Endodermal cell (in vitro differentiated cells): ENCODE measurements at regions not wholly inside any gene's neighbourhood (a gene's known extent, or its start where the extent isn't known, plus 50 kb on each side); places are given as distances from the start of the nearest gene placed in this dataset.

Experiments
- DNase-seq: peaks from one replicate; pipeline ENCODE4 v3.0.0-alpha.2; 2017
- H3K27ac ChIP-seq: 2 replicates; pipeline ENCODE4 v1.5.1; 2013; ENCODE audit warnings: mild to moderate bottlenecking, low read depth, low read length, moderate library complexity
- H3K27me3 ChIP-seq: 2 replicates; pipeline ENCODE4 v1.6.1; 2013; ENCODE audit warnings: mild to moderate bottlenecking, low read length, moderate library complexity; ENCODE audit not compliant: insufficient read depth, control insufficient read depth, poor library complexity, severe bottlenecking
- H3K36me3 ChIP-seq: 2 replicates; pipeline ENCODE4 v1.7.0; 2013; ENCODE audit warnings: mild to moderate bottlenecking, low read length, moderate library complexity; ENCODE audit not compliant: control insufficient read depth, insufficient read depth
- H3K4me1 ChIP-seq: one replicate; pipeline ENCODE4 v1.7.0; 2013; ENCODE audit warnings: low read length; ENCODE audit not compliant: control insufficient read depth, insufficient read depth
- H3K4me3 ChIP-seq: 2 replicates; pipeline ENCODE4 v1.5.1; 2013; ENCODE audit warnings: mild to moderate bottlenecking, low read length, moderate library complexity
- H3K9ac ChIP-seq: 2 replicates; pipeline ENCODE4 v1.6.1; 2013; ENCODE audit warnings: mild to moderate bottlenecking, low read length, moderate library complexity; ENCODE audit not compliant: poor library complexity, severe bottlenecking; ENCODE audit errors: extremely low read depth
- H3K9me3 ChIP-seq: 2 replicates; pipeline ENCODE4 v1.6.1; 2013; ENCODE audit warnings: mild to moderate bottlenecking, low read length, moderate library complexity; ENCODE audit not compliant: control insufficient read depth
- H3K27ac Mint-ChIP-seq: 2 replicates; pipeline ENCODE4 v1.8.0; 2020; ENCODE audit warnings: mixed read lengths
- H3K27me3 Mint-ChIP-seq: 2 replicates; pipeline ENCODE4 v1.8.0; 2021; ENCODE audit warnings: mild to moderate bottlenecking, mixed read lengths; ENCODE audit not compliant: insufficient read depth
- H3K36me3 Mint-ChIP-seq: 2 replicates; pipeline ENCODE4 v1.8.0; 2020; ENCODE audit warnings: low read depth, mixed read lengths
- H3K4me1 Mint-ChIP-seq: 2 replicates; pipeline ENCODE4 v1.8.0; 2020; ENCODE audit warnings: mixed read lengths
- H3K4me3 Mint-ChIP-seq: 2 replicates; pipeline ENCODE4 v1.8.0; 2020; ENCODE audit warnings: mild to moderate bottlenecking, moderate library complexity, mixed read lengths
- H3K9me3 Mint-ChIP-seq: 2 replicates; pipeline ENCODE4 v1.8.0; 2020; ENCODE audit warnings: mild to moderate bottlenecking, mixed read lengths
- CTCF ChIP-seq: fragments of 200-600 bp; sonication (generic); conservative IDR thresholded peaks from 2 replicates; pipeline ENCODE4 v1.5.0; 2021; ENCODE audit warnings: antibody characterized with exemption, mild to moderate bottlenecking
- WGBS, 2 experiments: methylation state at CpG; one replicate each; pipeline versions ENCODE4 v1.1.5 to v1.1.7; 2013; ENCODE audit warnings: missing lambda C conversion rate in 2 of 2, mixed read lengths in 1 of 2; ENCODE audit not compliant: insufficient coverage in 1 of 2, insufficient read length in 1 of 2; 5-methylcytosine and 5-hydroxymethylcytosine counted together

- H3K9me3 ChIP-seq = no peaks in the 10 kb centered on the region
- WGBS, 2 experiments = 86 to 90% methylated on average over 4 to 5 of the region's 5 CpGs
- no peak overlapping the region for H3K27ac ChIP-seq
- no peaks in the 10 kb centered on the region for H3K27me3 ChIP-seq
- no peak for DNase-seq
- Mint-ChIP-seq H3K27me3 (no peaks in the 10 kb centered on the region), H3K4me3 (no peak overlapping the region), H3K9me3 (no peaks in the 10 kb centered on the region), H3K36me3 (no peaks in the 10 kb centered on the region), H3K4me1 (no peaks in the 10 kb centered on the region), H3K27ac (no peak overlapping the region)
- H3K9ac ChIP-seq = no peak overlapping the region
- H3K4me3 ChIP-seq = no peak overlapping the region
- no peaks in the 10 kb centered on the region for H3K4me1 ChIP-seq
- H3K36me3 ChIP-seq = no peaks in the 10 kb centered on the region
- no peak for TF ChIP-seq CTCF
Observed at GRCh38 chr22:19590696-19591095, 66.5 kb upstream of the CLDN5 start.

DNA sequence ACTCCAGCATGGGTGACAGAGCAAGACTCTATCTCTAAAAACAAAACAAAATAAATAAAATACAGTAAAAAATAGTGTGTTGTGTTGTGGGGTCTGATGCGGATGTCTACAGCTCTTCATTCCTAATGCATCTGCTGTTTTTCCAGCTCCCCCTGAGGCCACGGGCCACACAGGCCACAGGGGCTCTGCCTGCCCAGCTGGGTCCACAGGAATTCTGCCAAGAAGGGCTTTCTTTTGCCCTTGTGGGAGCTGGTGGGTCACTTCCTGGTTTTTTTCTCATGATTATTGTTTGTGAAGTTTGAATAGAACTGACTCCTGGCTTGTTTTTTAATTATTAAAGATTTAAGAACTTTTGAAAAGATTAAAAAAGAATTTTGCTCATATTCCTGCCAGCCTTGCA, 67.4 kb upstream of the CLDN5 start:
- Histone ChIP-seq H3K27me3 (no peaks in the 10 kb centered on the region), H3K4me1 (no peaks in the 10 kb centered on the region), H3K27ac (no peak overlapping the region), H3K9ac (no peak overlapping the region), H3K4me3 (no peak overlapping the region), H3K9me3 (no peaks in the 10 kb centered on the region), H3K36me3 (no peaks in the 10 kb centered on the region)
- Mint-ChIP-seq H3K27ac (no peak overlapping the region), H3K36me3 (no peaks in the 10 kb centered on the region), H3K9me3 (no peaks in the 10 kb centered on the region), H3K4me3 (no peak overlapping the region), H3K27me3 (no peaks in the 10 kb centered on the region), H3K4me1 (no peaks in the 10 kb centered on the region)
- no peak for DNase-seq
- no peak for TF ChIP-seq CTCF
- 93% methylated on average over 1 of the region's 2 CpGs; no CpG with 5 or more reads in 1 of the 2 experiments for WGBS, 2 experiments

DNA sequence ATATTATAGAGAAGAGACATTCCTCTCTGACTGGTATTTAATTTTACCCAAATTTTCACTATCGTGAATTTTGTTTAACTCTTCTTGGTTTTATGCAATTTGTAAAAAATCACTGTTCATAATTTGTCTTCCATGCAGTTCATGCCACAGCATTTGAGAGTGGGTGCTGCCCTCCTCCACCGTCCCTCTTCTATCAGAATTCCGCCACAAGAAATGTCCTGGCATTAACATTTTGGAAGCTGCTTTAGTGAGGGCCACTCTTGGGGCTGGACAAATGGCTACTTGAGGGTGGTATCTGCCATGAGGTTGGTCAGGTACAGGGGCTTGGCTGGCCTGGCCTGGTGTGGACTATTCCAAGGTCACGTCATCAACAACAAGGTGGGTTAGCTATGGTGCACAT, 68.3 kb upstream of the CLDN5 start:
- no peaks in the 10 kb centered on the region for H3K4me1 ChIP-seq
- no peaks in the 10 kb centered on the region for H3K27me3 ChIP-seq
- no peaks in the 10 kb centered on the region for H3K9me3 Mint-ChIP-seq
- H3K4me1 Mint-ChIP-seq = no peaks in the 10 kb centered on the region
- no peak for TF ChIP-seq CTCF
- WGBS, 2 experiments = 92 to 97% methylated on average over 2 to 4 of the region's 4 CpGs
- H3K9ac ChIP-seq = no peak overlapping the region
- no peak overlapping the region for H3K4me3 ChIP-seq
- no peak overlapping the region for H3K27ac Mint-ChIP-seq
- DNase-seq = no peak
- H3K4me3 Mint-ChIP-seq = no peak overlapping the region
- no peaks in the 10 kb centered on the region for H3K36me3 ChIP-seq
- H3K27me3 Mint-ChIP-seq = no peaks in the 10 kb centered on the region
- no peaks in the 10 kb centered on the region for H3K9me3 ChIP-seq
- H3K27ac ChIP-seq = no peak overlapping the region
- no peaks in the 10 kb centered on the region for H3K36me3 Mint-ChIP-seq
